DMS79 (cell line): ENCODE measurements at regions not wholly inside any gene's neighbourhood (a gene's known extent, or its start where the extent isn't known, plus 50 kb on each side); places are given as distances from the start of the nearest gene placed in this dataset.

Experiments used
- DNase-seq: peaks from one replicate; lab custom pipeline; 2025; lab: John Stamatoyannopoulos, UW

- no peak for DNase-seq
Measured at GRCh38 chr14:99094901-99095300, 177.1 kb downstream of the BCL11B start.

GRCh38 chr14:99095369-99095768 is 176.6 kb downstream of the BCL11B start:
- DNase-seq = no peak

- no peak for DNase-seq
Measured at GRCh38 chr14:99098199-99098598, 173.8 kb downstream of the BCL11B start.

GRCh38 chr14:99099051-99099787 is 172.8 kb downstream of the BCL11B start:
- DNase-seq = no peak

GRCh38 chr14:99100497-99101270 is 171.3 kb downstream of the BCL11B start:
- DNase-seq = no peak

- DNase-seq = peak; percentile 77
Measured at GRCh38 chr14:99101855-99102461, 170.0 kb downstream of the BCL11B start.

GRCh38 chr14:99116741-99117295 is 155.2 kb downstream of the BCL11B start:
- DNase-seq = no peak

- DNase-seq = no peak
Measured at GRCh38 chr14:99117671-99118045, 154.3 kb downstream of the BCL11B start.

- DNase-seq = no peak
Measured at GRCh38 chr14:99118046-99118721, 153.8 kb downstream of the BCL11B start.

- no peak for DNase-seq
Measured at GRCh38 chr14:99118946-99119345, 153.1 kb downstream of the BCL11B start.
